Ovary (tissue), 3 donors: ENCODE measurements at regions not wholly inside any gene's neighbourhood (a gene's known extent, or its start where the extent isn't known, plus 50 kb on each side); places are given as distances from the start of the nearest gene placed in this dataset.

Experiments
- POLR2A ChIP-seq: fragments of 450-650 bp; IDR thresholded peaks from one replicate; pipeline ENCODE4 v1.6.1; 2017; ENCODE audit warnings: antibody characterized with exemption, mild to moderate bottlenecking, moderate library complexity
- TF ChIP-seq, protein P1 (sequence below), 3 donors: fragments of 450-650 bp in 2 of 3; fragments of 200-600 bp in 1 of 3; IDR thresholded peaks; one replicate each; pipeline versions ENCODE4 v1.5.1 to v1.8.0; 2016 to 2022; ENCODE audit warnings: antibody characterized with exemption in 3 of 3, mild to moderate bottlenecking in 1 of 3
- donor health status: DM: no; HTN: no; CAD: no.

- TF ChIP-seq, protein P1, sequence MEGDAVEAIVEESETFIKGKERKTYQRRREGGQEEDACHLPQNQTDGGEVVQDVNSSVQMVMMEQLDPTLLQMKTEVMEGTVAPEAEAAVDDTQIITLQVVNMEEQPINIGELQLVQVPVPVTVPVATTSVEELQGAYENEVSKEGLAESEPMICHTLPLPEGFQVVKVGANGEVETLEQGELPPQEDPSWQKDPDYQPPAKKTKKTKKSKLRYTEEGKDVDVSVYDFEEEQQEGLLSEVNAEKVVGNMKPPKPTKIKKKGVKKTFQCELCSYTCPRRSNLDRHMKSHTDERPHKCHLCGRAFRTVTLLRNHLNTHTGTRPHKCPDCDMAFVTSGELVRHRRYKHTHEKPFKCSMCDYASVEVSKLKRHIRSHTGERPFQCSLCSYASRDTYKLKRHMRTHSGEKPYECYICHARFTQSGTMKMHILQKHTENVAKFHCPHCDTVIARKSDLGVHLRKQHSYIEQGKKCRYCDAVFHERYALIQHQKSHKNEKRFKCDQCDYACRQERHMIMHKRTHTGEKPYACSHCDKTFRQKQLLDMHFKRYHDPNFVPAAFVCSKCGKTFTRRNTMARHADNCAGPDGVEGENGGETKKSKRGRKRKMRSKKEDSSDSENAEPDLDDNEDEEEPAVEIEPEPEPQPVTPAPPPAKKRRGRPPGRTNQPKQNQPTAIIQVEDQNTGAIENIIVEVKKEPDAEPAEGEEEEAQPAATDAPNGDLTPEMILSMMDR (IDR thresholded peaks at IDR 0.05), result no peak
- no peak for TF ChIP-seq POLR2A
Measured at GRCh38 chr13:112229445-112229844, 146.7 kb upstream of the SPACA7 start.
